Gastrocnemius medialis (tissue), 4 donors: ENCODE measurements at regions not wholly inside any gene's neighbourhood (a gene's known extent, or its start where the extent isn't known, plus 50 kb on each side); places are given as distances from the start of the nearest gene placed in this dataset.

Experiments used
- CTCF ChIP-seq, 5 experiments: fragments of 450-650 bp in 3 of 5; fragments of 200-600 bp in 2 of 5; sonication (generic) in 2 of 5; IDR thresholded peaks in 4 of 5; conservative IDR thresholded peaks in 1 of 5; 1 replicate in 4 of 5; 2 replicates in 1 of 5; pipeline ENCODE4 v1.5.1; 2016 to 2019; ENCODE audit warnings: antibody characterized with exemption in 5 of 5, mild to moderate bottlenecking in 3 of 5, moderate library complexity in 3 of 5
- POLR2A ChIP-seq, 2 donors: fragments of 450-650 bp; IDR thresholded peaks; one replicate each; pipeline ENCODE4 v1.6.1; 2017; ENCODE audit warnings: antibody characterized with exemption in 2 of 2, mild to moderate bottlenecking in 2 of 2, moderate library complexity in 2 of 2

DNA sequence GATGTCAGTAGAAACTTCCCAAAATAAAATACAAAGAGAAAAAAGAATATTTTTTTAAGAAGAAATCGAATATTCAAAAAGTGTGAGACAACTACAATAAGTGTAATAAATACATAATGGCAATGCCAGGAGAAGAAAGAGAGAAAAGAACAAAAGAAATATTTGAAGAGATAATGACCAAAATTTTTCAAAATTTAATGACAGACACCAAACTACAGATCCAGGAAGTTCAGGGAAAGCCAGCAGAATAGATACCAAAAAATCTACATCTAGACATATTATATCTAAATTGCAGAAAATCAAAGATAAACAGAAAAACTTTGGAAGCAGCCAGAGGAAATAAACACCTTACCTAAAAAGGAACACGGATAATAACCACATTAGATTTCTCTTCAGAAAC, 66.8 kb upstream of the CDK1 start:
- no peak for TF ChIP-seq CTCF (IDR thresholded peaks at IDR 0.05 in 4 of 5, conservative IDR thresholded peaks at IDR 0.05 in 1 of 5)
- TF ChIP-seq POLR2A (IDR thresholded peaks at IDR 0.05), result no peak
